NCI-H2029 treated with DMSO at 0.1 percent for 48 hours (cell line): ENCODE measurements at regions not wholly inside any gene's neighbourhood (a gene's known extent, or its start where the extent isn't known, plus 50 kb on each side); places are given as distances from the start of the nearest gene placed in this dataset.
"Not testable (repeated sequence)": the region's sequence is repeated elsewhere in the genome, so short reads cannot be mapped to it uniquely, and the experiment has no call there.

Experiments
- DNase-seq: peaks from one replicate; lab custom pipeline; 2025; lab: John Stamatoyannopoulos, UW

- DNase-seq = no peak
Measured at GRCh38 chr3:110618512-110619226, 452.9 kb upstream of the NECTIN3 start.

GRCh38 chr3:110620118-110620517 is 451.5 kb upstream of the NECTIN3 start:
- no peak for DNase-seq

GRCh38 chr3:110623571-110623970 is 448.0 kb upstream of the NECTIN3 start:
- DNase-seq = no peak

GRCh38 chr3:110624576-110624975 is 447.0 kb upstream of the NECTIN3 start:
- no peak for DNase-seq

GRCh38 chr3:110625201-110625747 is 446.3 kb upstream of the NECTIN3 start:
- no peak for DNase-seq

- DNase-seq = not testable (repeated sequence)
Measured at GRCh38 chr3:110626652-110627111, 444.9 kb upstream of the NECTIN3 start.

GRCh38 chr3:110628650-110629301 is 442.8 kb upstream of the NECTIN3 start:
- DNase-seq = no peak

- DNase-seq = no peak
Measured at GRCh38 chr3:110629917-110630316, 441.7 kb upstream of the NECTIN3 start.

- no peak for DNase-seq
Measured at GRCh38 chr3:110644203-110644602, 427.4 kb upstream of the NECTIN3 start.

- no peak for DNase-seq
Measured at GRCh38 chr3:110646055-110646454, 425.6 kb upstream of the NECTIN3 start.

GRCh38 chr3:110646496-110646895 is 425.1 kb upstream of the NECTIN3 start:
- no peak for DNase-seq

GRCh38 chr3:110647586-110647985 is 424.0 kb upstream of the NECTIN3 start:
- DNase-seq = no peak

- no peak for DNase-seq
Measured at GRCh38 chr3:110650741-110651140, 420.9 kb upstream of the NECTIN3 start.

GRCh38 chr3:110654843-110655502 is 416.6 kb upstream of the NECTIN3 start:
- no peak for DNase-seq

- no peak for DNase-seq
Measured at GRCh38 chr3:110656394-110657025, 415.1 kb upstream of the NECTIN3 start.

GRCh38 chr3:110664148-110664547 is 407.5 kb upstream of the NECTIN3 start:
- DNase-seq = no peak

GRCh38 chr3:110666495-110666894 is 405.1 kb upstream of the NECTIN3 start:
- no peak for DNase-seq

GRCh38 chr3:110667216-110667615 is 404.4 kb upstream of the NECTIN3 start:
- no peak for DNase-seq

- DNase-seq = no peak
Measured at GRCh38 chr3:110670407-110670806, 401.2 kb upstream of the NECTIN3 start.

GRCh38 chr3:110677506-110677905 is 394.1 kb upstream of the NECTIN3 start:
- no peak for DNase-seq

GRCh38 chr3:110679285-110679684 is 392.3 kb upstream of the NECTIN3 start:
- DNase-seq = no peak

GRCh38 chr3:110680450-110680849 is 391.2 kb upstream of the NECTIN3 start:
- DNase-seq = no peak
